ENCODE measurements at regions not wholly inside any gene's neighbourhood (a gene's known extent, or its start where the extent isn't known, plus 50 kb on each side); places are given as distances from the start of the nearest gene placed in this dataset.

DNA sequence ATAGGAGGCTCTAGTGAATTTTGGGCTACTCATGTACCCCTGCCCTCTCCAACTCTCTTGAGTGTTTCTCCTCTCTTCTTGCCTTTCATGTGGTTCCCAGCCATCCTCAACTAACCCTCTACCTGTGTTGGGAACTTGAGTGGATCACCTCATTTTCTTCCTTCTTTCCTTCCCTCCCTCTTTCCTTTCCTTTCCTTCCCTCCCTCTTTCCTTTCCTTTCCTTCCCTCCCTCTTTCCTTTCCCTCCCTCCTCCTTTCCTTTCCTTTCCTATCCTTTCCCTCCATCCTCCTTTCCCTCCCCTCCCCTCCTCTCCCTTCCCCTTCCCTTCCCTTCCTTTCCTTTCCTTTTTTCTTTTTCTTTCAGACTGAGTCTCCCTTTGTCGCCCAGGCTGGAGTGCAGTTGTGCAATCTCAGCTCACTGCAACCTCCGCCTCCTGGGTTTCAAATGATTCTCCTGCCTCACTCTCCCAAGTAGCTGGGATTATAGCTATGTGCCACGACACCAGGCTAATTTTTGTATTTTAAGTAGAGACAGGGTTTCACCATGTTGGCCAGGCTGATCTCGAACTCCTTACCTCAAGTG, 63.8 kb downstream of the BTBD3 start:
- TF ChIP-seq CTCF (IDR thresholded peaks at IDR 0.05; ENCODE audit: low read depth, low read length, poor library complexity, severe bottlenecking) (no peak), EZH2phosphoT487 (IDR thresholded peaks at IDR 0.05; ENCODE audit: borderline replicate concordance, low read length) (no peak)

Measured in DOHH2 (cell line).